OCI-M2 (cell line): ENCODE measurements at regions not wholly inside any gene's neighbourhood (a gene's known extent, or its start where the extent isn't known, plus 50 kb on each side); places are given as distances from the start of the nearest gene placed in this dataset.

Experiments used
- DNase-seq: peaks from one replicate; lab custom pipeline; 2025; ENCODE audit not compliant: unreplicated experiment; lab: John Stamatoyannopoulos, UW

- no peak for DNase-seq
These were observed 63.5 kb upstream of the ASCC3 start for GRCh38 chr6:100944644-100945043.

- no peak for DNase-seq
These were observed 65.0 kb upstream of the ASCC3 start for GRCh38 chr6:100946021-100946540.

DNA sequence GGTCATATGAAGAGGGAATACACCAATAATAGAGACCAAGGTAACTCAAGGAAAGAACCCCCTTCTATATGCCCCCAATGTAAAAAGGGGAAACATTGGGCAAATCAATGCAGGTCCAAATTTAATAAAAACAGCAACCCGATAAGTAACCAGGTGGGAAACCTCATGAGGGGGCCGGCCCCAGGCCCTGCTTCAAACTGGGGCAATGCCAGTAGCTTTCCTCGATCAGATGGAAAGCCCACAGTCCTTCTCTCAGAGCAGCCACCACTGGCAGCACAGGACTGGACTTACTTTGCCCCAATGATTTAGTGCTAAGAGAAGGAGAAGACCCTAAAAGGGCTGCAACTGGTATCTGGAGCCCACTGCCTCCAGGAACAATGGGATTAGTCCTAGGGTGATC is 65.6 kb upstream of the ASCC3 start:
- DNase-seq = no peak

GRCh38 chr6:100948381-100949133 is 67.4 kb upstream of the ASCC3 start:
- DNase-seq = no peak

DNA sequence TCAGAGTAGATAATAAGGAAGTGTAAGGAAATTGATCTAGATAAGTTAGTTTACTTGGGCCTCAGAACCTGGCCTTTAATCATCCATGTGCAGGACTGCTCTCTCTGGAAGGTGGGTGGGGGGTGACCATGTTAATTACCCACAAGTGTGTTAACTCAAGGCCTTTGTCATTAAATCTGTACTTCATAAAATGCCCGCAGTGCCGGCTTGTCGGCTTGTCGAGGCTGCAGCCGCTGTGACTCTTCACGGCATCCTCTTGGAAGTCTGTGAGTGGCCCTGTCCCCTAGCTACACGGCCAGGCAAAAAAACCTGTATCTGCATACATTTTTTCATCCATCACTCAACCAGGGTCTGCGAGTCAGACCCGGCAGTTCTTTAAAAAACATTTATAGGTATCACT is 70.9 kb upstream of the ASCC3 start:
- DNase-seq = no peak

DNA sequence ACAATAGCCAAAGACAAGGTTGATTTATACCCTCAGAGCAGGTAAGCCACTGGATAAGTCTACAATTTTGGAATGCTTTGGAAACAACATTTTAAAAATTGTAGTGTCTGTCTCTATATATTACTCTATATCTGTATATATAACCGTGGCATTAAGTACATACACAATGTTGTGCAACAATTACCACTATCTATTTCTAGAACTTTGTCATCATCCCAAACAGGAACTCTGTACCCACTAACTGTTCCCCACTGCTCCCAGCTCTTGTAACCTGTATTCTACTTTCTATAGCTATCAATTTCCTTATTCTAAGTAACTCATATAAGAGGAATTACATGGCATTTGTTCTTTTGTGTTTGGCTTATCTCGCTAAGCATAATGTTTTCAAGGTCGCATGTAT is 78.2 kb upstream of the ASCC3 start:
- no peak for DNase-seq

DNA sequence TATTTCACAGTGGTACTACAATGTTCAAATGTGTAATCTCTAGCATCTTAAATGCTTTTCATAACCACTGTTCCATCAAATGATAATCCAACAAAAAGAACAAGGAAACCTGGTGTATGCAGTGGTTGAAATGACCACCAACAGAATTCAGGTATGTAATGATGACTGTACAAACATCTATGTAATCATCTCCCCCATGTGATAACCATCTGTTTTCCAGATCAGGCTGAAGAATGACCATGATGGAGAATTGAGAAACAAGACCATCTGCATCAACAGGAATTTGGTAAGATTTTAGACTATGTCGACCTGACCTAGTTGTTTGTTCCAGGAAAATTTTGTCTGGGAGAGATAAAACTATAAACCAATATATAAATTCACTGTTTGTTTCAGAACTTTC is 81.3 kb upstream of the ASCC3 start:
- DNase-seq = no peak

GRCh38 chr6:100965067-100965466 is 83.9 kb upstream of the ASCC3 start:
- no peak for DNase-seq

DNA sequence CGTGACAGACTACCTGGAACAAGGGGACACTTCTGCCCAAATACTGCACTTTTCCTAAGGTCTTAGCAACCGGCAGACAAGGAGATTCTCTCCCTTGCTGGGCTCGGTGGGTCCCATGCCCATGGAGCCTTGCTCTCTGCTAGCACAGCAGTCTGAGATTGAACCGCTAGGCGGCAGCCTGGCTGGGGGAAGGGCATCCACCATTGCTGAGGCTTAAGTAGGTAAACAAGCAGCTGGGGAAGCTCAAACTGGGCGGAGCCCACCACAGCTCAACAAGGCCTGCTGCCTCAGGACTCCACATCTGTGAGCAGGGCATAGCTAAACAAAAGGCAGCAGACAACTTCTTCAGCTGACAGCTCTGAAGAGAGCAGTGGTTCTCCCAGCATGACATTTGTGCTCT is 87.8 kb upstream of the ASCC3 start:
- no peak for DNase-seq

- no peak for DNase-seq
These were observed 98.1 kb upstream of the ASCC3 start for GRCh38 chr6:100979267-100979666.

DNA sequence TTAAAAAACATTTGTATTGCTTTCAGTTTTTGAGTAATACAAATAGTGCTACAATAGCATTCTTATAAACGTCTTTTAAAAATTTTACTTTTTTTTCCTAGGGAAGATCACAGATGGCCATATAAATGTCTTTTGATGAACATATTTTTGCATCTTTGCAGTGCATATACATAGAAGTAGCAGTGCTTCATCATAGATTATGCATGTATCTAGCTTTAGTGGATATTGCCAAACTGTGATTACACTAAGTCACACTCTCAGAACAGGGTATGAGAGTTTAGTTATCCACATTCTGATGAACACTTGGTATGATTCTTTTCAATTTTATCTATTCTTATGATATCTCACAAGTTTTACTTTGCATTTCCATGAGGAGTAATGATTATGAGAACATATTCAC is 99.8 kb upstream of the ASCC3 start:
- DNase-seq = no peak

GRCh38 chr6:100986921-100987320 is 105.8 kb upstream of the ASCC3 start:
- no peak for DNase-seq

- no peak for DNase-seq
These were observed 106.4 kb upstream of the ASCC3 start for GRCh38 chr6:100987556-100987955.

- DNase-seq = no peak
These were observed 107.4 kb upstream of the ASCC3 start for GRCh38 chr6:100988391-100988984.

DNA sequence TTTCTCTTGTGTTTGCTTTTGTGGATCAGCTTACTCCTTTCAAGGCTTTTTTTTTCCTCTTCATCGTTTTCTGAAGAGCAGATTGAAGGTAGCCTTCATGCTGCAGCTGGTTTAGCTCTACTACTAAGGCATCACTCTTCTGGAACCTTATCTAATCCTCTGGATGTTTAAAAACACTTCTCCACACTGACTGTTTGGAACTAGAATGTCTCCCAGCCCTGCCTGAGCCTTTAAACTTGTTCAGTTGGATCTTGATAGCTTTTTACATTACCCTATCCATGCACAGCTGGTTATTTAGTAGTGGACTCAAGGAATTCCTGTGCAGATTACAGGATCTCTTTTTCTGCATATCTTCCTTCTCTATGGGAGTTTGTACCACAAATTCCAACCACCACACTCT is 108.9 kb upstream of the ASCC3 start:
- no peak for DNase-seq

DNA sequence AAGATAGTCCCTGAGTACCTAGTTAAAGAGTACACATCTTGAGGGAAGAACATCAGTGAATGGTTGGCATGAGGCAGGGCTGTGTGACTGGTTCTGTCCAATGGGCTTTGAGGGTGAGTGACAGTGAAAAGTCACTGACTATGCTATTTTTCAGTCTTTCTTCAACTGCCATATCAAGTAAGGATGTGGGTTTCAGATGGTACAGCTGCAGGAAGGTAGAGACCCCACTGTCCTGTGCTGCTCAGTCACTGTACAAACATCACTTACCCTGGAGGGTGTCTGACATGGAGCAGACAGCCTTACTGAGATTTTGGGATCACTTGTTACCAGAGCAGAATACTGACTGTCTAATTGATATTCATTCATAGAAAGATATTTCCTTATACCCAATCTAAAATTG is 115.3 kb upstream of the ASCC3 start:
- DNase-seq = no peak

GRCh38 chr6:100998111-100998510 is 117.0 kb upstream of the ASCC3 start:
- DNase-seq = no peak

DNA sequence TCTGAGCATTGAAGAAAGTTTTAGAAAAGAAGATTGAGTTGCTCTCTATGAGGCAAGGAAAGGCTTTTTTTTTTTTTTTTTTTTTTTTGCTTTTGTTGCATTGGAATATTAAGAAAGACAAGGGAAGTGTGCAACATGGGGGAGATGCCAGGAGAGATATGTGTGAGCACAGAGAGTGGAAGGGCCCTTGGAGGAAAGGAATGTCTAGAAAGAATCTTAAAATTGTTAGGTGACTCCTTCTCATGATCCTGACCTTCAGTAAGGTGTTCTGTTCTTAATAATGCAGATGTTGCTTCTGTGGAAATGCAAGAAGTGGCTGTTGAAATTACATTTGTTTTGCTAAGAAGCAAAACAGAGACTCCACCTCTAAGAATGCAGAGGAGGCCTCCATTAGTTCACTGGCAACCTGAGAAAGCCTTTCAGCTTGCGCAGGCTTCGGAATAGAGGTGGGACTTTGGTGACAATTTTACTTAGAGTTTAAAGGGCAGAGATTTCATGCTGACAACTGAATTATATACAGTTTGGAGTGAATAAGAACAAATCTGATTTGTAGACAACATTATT is 118.0 kb upstream of the ASCC3 start:
- no peak for DNase-seq

GRCh38 chr6:101000341-101000740 is 119.2 kb upstream of the ASCC3 start:
- DNase-seq = no peak

GRCh38 chr6:101001012-101001411 is 119.9 kb upstream of the ASCC3 start:
- no peak for DNase-seq

GRCh38 chr6:101001607-101002006 is 120.5 kb upstream of the ASCC3 start:
- DNase-seq = no peak

DNA sequence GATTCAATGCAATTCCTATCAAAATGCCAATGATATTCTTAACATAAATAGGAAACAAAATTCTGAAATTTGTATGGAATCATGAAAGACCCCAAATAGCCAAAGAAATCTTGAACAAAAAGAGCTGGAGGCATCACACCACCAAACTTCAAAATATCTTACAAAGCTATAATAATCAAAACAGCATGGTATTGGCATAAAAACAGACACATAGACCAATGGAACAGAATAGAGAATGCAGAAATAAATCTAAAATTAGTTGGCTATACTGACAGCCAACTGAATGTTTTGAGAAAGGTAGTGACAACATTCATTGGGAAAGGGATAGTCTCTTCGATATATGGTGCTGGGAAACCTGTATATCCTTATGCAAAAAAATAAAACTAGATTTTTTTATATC is 121.9 kb upstream of the ASCC3 start:
- DNase-seq = no peak
